Suprapubic skin (tissue), 4 donors: ENCODE measurements at regions not wholly inside any gene's neighbourhood (a gene's known extent, or its start where the extent isn't known, plus 50 kb on each side); places are given as distances from the start of the nearest gene placed in this dataset.

Experiments
- CTCF ChIP-seq, 2 donors: fragments of 200-600 bp in 1 of 2; fragments of 450-650 bp in 1 of 2; sonication (generic) in 1 of 2; IDR thresholded peaks; one replicate each; pipeline ENCODE4 v1.5.1; 2016 to 2019; ENCODE audit warnings: antibody characterized with exemption in 2 of 2, mild to moderate bottlenecking in 1 of 2, moderate library complexity in 1 of 2
- POLR2A ChIP-seq, 2 donors: fragments of 450-650 bp; IDR thresholded peaks; one replicate each; pipeline ENCODE4 v1.6.1; 2017; ENCODE audit warnings: antibody characterized with exemption in 2 of 2, mild to moderate bottlenecking in 2 of 2, moderate library complexity in 2 of 2
- POLR2AphosphoS5 ChIP-seq, 3 donors: sonication (generic); formaldehyde crosslinking; IDR thresholded peaks; one replicate each; pipeline ENCODE4 v1.6.1; 2017; ENCODE audit warnings: antibody characterized with exemption in 3 of 3

GRCh38 chr3:40938591-40938990 is 260.7 kb upstream of the CTNNB1 start:
- no peak for TF ChIP-seq CTCF (IDR thresholded peaks at IDR 0.05)
- TF ChIP-seq POLR2A (IDR thresholded peaks at IDR 0.05): no peak
- TF ChIP-seq POLR2AphosphoS5 (IDR thresholded peaks at IDR 0.05): no peak
